GM12878 (cell line): ENCODE measurements at regions not wholly inside any gene's neighbourhood (a gene's known extent, or its start where the extent isn't known, plus 50 kb on each side); places are given as distances from the start of the nearest gene placed in this dataset.

ENCODE experiments used
- BHLHE40 ChIP-seq, 2 experiments: fragments of 450-650 bp in 1 of 2; IDR thresholded peaks; 2 replicates each; pipeline ENCODE4 v1.6.1; 2011 to 2017; ENCODE audit warnings: low read depth in 2 of 2, borderline replicate concordance in 1 of 2, improper control_type of control experiment in 1 of 2, low read length in 1 of 2, mild to moderate bottlenecking in 1 of 2
- BRCA1 ChIP-seq: IDR thresholded peaks from 2 replicates; pipeline ENCODE4 v1.6.1; 2011; ENCODE audit warnings: low read depth, low read length, improper control_type of control experiment
- CBX5 ChIP-seq: sonication (generic); IDR thresholded peaks from 2 replicates; pipeline ENCODE4 v1.6.1; 2016; ENCODE audit warnings: low read depth, moderate library complexity, mild to moderate bottlenecking, inconsistent platforms
- DPF2 ChIP-seq: fragments of 450-650 bp; IDR thresholded peaks from 2 replicates; pipeline ENCODE4 v1.6.1; 2017; ENCODE audit warnings: mild to moderate bottlenecking
- FOXM1 ChIP-seq: IDR thresholded peaks from 2 replicates; pipeline ENCODE4 v1.6.1; 2012; ENCODE audit warnings: low read depth, mild to moderate bottlenecking, inconsistent platforms, low read length, moderate library complexity
- IRF3 ChIP-seq: fragments of 450-650 bp; IDR thresholded peaks from 2 replicates; pipeline ENCODE4 v1.6.1; 2014; ENCODE audit warnings: mild to moderate bottlenecking
- MXI1 ChIP-seq: fragments of 150-350 bp; IDR thresholded peaks from 2 replicates; pipeline ENCODE4 v1.6.1; 2011; ENCODE audit warnings: low read depth, mild to moderate bottlenecking, inconsistent platforms, low read length, improper control_type of control experiment
- MYB ChIP-seq: fragments of 150-350 bp; IDR thresholded peaks from 2 replicates; pipeline ENCODE4 v1.6.1; 2014; ENCODE audit warnings: mild to moderate bottlenecking, low read depth, low read length, borderline replicate concordance
- NR2F1 ChIP-seq: fragments of 450-650 bp; conservative IDR thresholded peaks from 2 replicates; pipeline ENCODE4 v1.6.1; 2017; ENCODE audit warnings: mild to moderate bottlenecking
- PBX3 ChIP-seq: IDR thresholded peaks from 2 replicates; pipeline ENCODE4 v1.6.1; 2011; ENCODE audit warnings: mild to moderate bottlenecking, low read depth, low read length, moderate library complexity; ENCODE audit not compliant: insufficient replicate concordance
- RB1 ChIP-seq: fragments of 450-650 bp; formaldehyde crosslinking; IDR thresholded peaks from 2 replicates; pipeline ENCODE4 v1.6.1; 2017; ENCODE audit warnings: mild to moderate bottlenecking, borderline replicate concordance
- RELA ChIP-seq: fragments of 450-650 bp; IDR thresholded peaks from 2 replicates; pipeline ENCODE4 v1.8.0; 2014; ENCODE audit warnings: borderline replicate concordance; ENCODE audit not compliant: partially characterized antibody
- TCF3 ChIP-seq: IDR thresholded peaks from 2 replicates; pipeline ENCODE4 v1.6.1; 2012; ENCODE audit warnings: low read depth, mild to moderate bottlenecking, low read length, borderline replicate concordance; ENCODE audit not compliant: insufficient read depth
- ZBTB11 ChIP-seq: fragments of 450-650 bp; formaldehyde crosslinking; IDR thresholded peaks from 2 replicates; pipeline ENCODE4 v1.5.0; 2022; ENCODE audit warnings: mild to moderate bottlenecking, missing genetic modification characterization
- ZNF592 ChIP-seq: fragments of 450-650 bp; IDR thresholded peaks from 2 replicates; pipeline ENCODE4 v1.6.1; 2017; ENCODE audit warnings: mild to moderate bottlenecking, moderate library complexity

GRCh38 chr14:73784181-73784987 lies 67.2 kb upstream of the PTGR2 start (continued):
- TF ChIP-seq RELA (no peak), DPF2 (0 out of 2 replicates have a peak, but pooled peaks have one; percentile 17), BRCA1 (no peak), NR2F1 (no peak), TCF3 (no peak), FOXM1 (no peak), ZNF592 (no peak), PBX3 (no peak), RB1 (no peak), MYB (no peak), BHLHE40 (IDR thresholded peaks at IDR 0.05; ENCODE audit: borderline replicate concordance in 1 of 2, low read depth in 2 of 2, low read length in 1 of 2) (peak in 1 of 2 experiments; percentile 38; a peak in 1 of 4 replicates), MXI1 (0 out of 2 replicates have a peak, but pooled peaks have one; percentile 11), IRF3 (no peak), ZBTB11 (CRISPR knock-in tag) (no peak), CBX5 (no peak)
